G401.6 (cell line): ENCODE measurements at regions not wholly inside any gene's neighbourhood (a gene's known extent, or its start where the extent isn't known, plus 50 kb on each side); places are given as distances from the start of the nearest gene placed in this dataset.

Source experiments
- FAIRE-seq: peaks from 2 replicates; lab custom pipeline; 2012; peaks lifted over from hg19 to GRCh38; lab: Jason Lieb, UNC

GRCh38 chr14:41404126-41404525 is 202.6 kb upstream of the LRFN5 start:
- no peak for FAIRE-seq

GRCh38 chr14:41403360-41403759 is 203.3 kb upstream of the LRFN5 start:
- no peak for FAIRE-seq

GRCh38 chr14:41397926-41398325 is 208.8 kb upstream of the LRFN5 start:
- no peak for FAIRE-seq

- no peak for FAIRE-seq
These were observed 213.2 kb upstream of the LRFN5 start for GRCh38 chr14:41393512-41393911.

GRCh38 chr14:41392226-41392625 is 214.4 kb upstream of the LRFN5 start:
- FAIRE-seq = no peak

GRCh38 chr14:41389355-41389754 is 217.3 kb upstream of the LRFN5 start:
- no peak for FAIRE-seq

- FAIRE-seq = no peak
These were observed 220.9 kb upstream of the LRFN5 start for GRCh38 chr14:41385797-41386196.

- FAIRE-seq = no peak
These were observed 226.7 kb upstream of the LRFN5 start for GRCh38 chr14:41380017-41380416.

GRCh38 chr14:41378526-41378925 is 228.2 kb upstream of the LRFN5 start:
- no peak for FAIRE-seq

- no peak for FAIRE-seq
These were observed 228.7 kb upstream of the LRFN5 start for GRCh38 chr14:41377932-41378331.

- FAIRE-seq = no peak
These were observed 232.6 kb upstream of the LRFN5 start for GRCh38 chr14:41374092-41374491.

- FAIRE-seq = no peak
These were observed 244.5 kb upstream of the LRFN5 start for GRCh38 chr14:41362139-41362538.

GRCh38 chr14:41360126-41360525 is 246.6 kb upstream of the LRFN5 start:
- FAIRE-seq = no peak

GRCh38 chr14:41355866-41356265 is 250.8 kb upstream of the LRFN5 start:
- no peak for FAIRE-seq

GRCh38 chr14:41350476-41350875 is 256.2 kb upstream of the LRFN5 start:
- FAIRE-seq = no peak

GRCh38 chr14:41349289-41349910 is 257.3 kb upstream of the LRFN5 start:
- no peak for FAIRE-seq

- no peak for FAIRE-seq
These were observed 262.8 kb upstream of the LRFN5 start for GRCh38 chr14:41343857-41344256.

- no peak for FAIRE-seq
These were observed 293.5 kb upstream of the LRFN5 start for GRCh38 chr14:41313196-41313595.

- no peak for FAIRE-seq
These were observed 303.2 kb upstream of the LRFN5 start for GRCh38 chr14:41303506-41303905.

- FAIRE-seq = no peak
These were observed 303.9 kb upstream of the LRFN5 start for GRCh38 chr14:41302776-41303175.

- no peak for FAIRE-seq
These were observed 306.8 kb upstream of the LRFN5 start for GRCh38 chr14:41299924-41300323.

GRCh38 chr14:41298328-41298690 is 308.4 kb upstream of the LRFN5 start:
- no peak for FAIRE-seq

- no peak for FAIRE-seq
These were observed 308.9 kb upstream of the LRFN5 start for GRCh38 chr14:41297576-41298327.

- no peak for FAIRE-seq
These were observed 310.9 kb upstream of the LRFN5 start for GRCh38 chr14:41295734-41296133.
